Fibroblast of upper back skin (primary cell): ENCODE measurements at regions not wholly inside any gene's neighbourhood (a gene's known extent, or its start where the extent isn't known, plus 50 kb on each side); places are given as distances from the start of the nearest gene placed in this dataset.

Experiments used
- DNase-seq: peaks from one replicate; pipeline ENCODE4 v3.0.0-alpha.2; 2013

DNA sequence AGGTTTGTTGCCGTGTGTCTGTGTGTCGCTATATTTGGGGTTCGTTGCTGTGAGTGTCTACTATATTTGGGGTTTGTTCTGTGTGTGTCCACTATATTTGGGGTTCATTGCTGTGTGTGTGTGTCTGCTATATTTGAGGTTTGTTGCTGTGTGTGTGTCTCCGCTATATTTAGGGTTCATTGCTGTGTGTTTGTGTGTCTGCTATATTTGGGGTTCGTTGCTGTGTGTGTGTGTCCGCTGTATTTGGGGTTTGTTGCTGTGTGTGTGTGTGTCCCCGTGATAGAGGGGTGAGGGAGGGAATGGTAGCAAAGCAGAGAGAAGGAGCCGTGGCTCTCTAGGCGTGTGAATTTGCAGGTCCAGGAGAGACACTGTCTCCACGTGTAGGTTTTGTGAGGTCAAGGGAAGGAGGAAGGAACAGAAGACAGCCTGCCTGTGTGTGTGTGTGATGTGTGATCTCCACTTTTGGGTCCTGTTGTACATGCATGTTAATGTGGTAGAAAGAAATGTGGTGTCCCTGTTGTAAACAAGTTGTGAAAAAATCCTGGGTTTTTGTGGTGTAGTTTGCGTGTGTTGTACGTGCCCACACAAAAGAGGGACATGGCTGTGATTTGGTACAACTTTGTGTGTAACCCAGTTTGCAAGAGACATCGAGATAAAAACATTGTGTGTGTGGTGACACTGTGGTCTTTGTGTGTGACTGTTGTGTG is 56.3 kb upstream of the ECE1 start:
- no peak for DNase-seq

DNA sequence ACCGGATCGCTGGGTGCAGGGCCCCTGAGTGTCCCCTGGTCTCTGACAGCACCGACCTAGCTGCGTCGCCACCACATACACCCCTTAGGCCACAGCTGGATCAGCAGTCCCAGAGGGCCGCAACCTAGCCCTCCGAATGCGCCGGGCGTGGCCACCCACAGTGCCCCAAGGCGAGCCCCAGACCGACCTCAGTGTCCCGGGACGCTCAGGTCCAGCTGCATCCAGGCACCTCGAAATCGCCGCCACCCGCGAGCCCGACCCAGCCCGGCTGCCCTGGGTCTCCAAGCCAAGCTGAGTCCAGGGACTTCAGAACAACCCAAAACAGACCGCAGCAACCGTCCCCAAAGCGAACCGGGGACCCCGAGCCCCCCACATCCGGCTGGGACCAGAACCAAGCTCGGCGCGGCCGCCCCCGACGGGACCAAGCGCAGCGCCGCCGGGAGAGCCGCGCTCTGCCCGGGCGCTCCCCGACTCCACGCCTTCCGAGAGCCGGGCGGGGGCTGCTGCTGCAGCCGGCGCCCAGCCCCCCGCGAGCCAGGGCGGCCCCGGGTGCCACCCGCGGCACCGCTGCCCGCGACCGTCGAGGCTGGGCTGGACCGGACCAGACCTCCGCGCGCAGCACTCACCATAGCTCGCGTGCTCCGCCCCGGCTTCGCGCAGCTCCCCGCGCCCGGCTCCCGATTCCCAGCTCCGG is 54.6 kb upstream of the ECE1 start:
- DNase-seq: no peak

DNA sequence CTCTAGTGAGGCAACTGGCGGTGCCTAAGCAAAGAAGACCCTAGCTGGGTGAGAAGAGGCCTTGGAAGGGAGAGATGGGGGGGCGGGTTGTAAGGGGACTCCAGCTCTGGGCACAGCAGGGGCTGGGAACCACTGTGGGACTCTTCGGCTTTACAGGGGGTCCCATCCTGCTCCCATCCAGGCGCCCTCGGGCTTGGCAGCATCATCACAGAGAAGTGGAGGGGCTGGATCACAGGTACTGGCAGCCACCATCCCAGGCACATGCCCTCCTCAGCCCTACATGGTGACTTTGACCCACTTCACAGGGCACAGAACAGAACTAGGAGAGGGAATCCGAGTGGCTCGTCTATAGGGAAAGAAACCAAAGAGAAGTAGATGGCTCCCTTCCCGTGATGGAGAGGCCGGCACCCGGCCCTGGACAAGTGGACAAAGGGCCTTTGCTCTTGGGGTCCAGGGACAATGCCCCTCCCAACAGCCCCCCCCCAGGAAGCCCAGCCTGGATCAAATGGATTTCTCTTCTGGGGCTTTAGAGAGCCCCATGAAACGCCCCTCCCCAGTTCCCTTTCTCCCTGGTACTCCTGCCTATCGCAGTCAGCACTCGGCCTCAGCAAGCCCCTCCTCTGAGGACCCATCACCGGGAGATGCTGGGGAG is 54.0 kb upstream of the ECE1 start:
- DNase-seq: no peak

DNA sequence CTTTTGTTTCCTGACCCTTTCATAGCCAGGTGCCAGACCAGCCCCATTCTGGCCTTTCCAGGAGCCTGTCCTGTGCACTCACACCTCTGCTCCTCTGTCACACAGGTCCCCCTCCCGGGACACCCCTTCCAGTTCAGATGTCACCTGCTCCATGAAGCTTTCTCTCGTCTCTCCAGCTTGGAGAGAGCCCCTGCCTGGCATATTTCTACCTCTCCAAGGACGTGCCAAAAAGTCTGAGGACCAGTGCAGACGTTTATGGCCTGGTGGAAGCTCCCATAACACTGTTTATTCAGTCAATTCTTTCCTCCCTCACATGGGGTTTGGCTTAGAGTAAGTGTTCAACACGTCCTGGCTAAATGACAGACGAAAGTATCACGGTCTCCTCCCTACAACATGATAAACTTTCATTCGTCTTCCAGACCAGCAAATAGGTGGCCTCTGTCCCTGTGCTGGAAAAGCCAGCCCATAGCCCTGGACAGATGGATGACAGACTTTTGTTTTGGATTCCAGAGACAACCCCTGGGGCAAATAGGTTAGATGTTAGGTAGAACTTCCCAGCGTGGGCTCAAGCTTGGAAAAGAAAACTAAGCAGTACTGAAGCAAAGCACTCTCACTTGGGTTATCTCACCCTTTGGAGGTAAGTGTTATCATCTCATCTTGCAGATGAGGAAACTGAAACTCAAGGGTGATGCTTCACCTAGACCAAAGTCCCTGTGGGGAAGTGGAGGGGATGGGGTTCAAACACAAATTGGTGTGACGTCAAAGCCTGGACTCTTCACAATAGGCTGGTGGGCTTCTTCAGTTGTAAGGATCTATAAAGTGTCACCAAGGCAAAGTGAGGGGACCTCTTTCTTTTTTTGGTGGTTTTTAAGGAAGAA is 52.9 kb upstream of the ECE1 start:
- no peak for DNase-seq

DNA sequence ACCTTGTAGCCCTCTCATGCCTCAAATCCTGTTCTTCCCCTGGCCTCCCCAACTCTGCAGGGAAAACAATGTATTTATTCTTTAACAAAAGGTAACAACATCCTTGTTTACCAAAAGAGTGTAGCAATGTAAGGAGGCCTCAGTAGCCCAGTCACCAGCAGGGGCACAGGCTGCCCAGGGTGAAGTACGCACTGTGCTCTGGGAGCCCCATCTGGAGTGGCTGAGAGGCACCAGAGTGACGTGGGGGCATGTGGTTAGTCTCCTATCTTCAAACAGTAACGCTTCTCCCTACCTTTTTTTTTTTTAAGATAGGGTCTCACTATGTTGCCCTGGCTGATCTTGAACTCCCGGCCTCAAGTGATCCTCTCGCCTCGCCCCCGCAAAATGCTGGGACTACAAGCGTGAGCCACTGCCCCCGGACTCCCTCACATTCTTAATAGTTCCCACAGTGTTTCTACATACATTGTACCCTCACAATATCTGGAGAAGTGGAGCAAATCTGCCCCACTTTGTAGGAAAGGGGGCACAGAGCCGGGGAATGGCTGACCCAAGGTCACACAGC is 51.3 kb upstream of the ECE1 start:
- no peak for DNase-seq

DNA sequence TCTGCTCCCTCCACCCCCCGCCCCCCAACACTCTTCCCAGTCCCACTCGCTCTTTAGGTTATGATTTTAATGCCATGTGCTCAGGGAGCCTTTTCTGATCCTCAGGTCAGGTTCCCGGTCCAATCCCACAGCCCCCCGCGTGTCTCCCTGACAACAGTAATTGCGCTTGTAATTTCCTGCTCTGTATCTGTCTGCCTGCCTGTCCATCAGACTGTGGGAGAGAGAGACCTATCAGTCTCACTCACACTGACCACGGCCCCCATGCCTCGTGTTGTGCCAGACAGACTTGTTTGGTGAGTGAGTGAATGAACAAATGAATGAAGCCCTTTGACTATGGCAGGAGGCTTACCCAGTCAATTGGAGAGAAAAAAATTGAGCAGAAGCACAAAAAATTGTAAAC is 50.8 kb upstream of the ECE1 start:
- DNase-seq: no peak

DNA sequence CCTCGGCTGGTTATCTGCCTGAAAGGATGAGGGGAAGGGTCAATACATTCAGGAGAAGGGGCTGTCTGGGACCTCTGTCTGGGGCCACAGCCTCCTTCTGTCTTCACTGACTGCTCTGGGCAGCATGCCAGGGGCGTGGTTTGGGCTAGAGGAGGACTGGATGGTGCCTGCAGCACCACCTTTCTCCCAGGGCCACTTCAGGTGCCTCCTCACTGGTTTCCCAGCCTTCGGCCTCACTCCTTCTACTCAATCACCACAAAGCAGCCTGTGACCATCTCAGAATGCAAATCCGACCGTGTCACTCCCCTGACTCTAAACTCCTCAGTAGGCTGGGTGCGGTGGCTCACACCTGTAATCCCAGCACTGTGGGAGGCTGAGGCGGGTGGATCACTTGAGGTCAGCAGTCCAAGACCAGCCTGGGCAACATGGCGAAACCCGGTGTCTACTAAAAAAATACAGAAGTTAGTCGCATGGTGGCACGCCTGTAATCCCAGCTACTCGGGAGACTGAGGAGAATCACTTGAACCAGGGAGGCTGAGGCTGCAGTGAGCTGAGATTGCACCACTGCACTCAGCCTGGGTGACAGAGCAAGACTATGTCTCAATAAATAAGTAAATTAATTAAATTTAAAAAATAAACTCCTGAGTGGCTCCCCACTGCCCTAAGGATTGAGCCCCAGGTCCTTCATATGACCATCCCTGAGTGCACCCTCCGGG is 50.1 kb upstream of the ECE1 start:
- no peak for DNase-seq
